SK-N-SH treated with all-trans-retinoic acid at 6 μM for 48 hours (cell line): ENCODE measurements at regions not wholly inside any gene's neighbourhood (a gene's known extent, or its start where the extent isn't known, plus 50 kb on each side); places are given as distances from the start of the nearest gene placed in this dataset.

Experiments
- ATAC-seq: fragments of 200-7000 bp; cut with Tn5 transposase; 3 replicates; pipeline ENCODE4 v1.9.1; 2020; ENCODE audit warnings: mild to moderate bottlenecking, moderate library complexity
- ARNTL ChIP-seq: fragments of 450-650 bp; formaldehyde crosslinking; IDR thresholded peaks from 2 replicates; pipeline ENCODE4 v1.5.0; 2020; ENCODE audit warnings: low read depth, mild to moderate bottlenecking, moderate library complexity, borderline replicate concordance
- CREB5 ChIP-seq: fragments of 250-450 bp; sonication (Bioruptor Pico); IDR thresholded peaks from 2 replicates; pipeline ENCODE4 v1.5.1; 2020; ENCODE audit warnings: low read depth, mild to moderate bottlenecking, moderate library complexity
- CSDC2 ChIP-seq: fragments of 250-450 bp; sonication (Bioruptor Pico); IDR thresholded peaks from 2 replicates; pipeline ENCODE4 v1.5.0; 2020; ENCODE audit warnings: mild to moderate bottlenecking, moderate library complexity
- CSRNP3 ChIP-seq: fragments of 250-450 bp; sonication (Bioruptor Pico); IDR thresholded peaks from 2 replicates; pipeline ENCODE4 v1.5.1; 2021; ENCODE audit warnings: mild to moderate bottlenecking, moderate library complexity
- GLIS3 ChIP-seq: fragments of 250-450 bp; sonication (Bioruptor Pico); IDR thresholded peaks from 2 replicates; pipeline ENCODE4 v1.5.0; 2020; ENCODE audit warnings: mild to moderate bottlenecking, moderate library complexity
- PATZ1 ChIP-seq: fragments of 250-450 bp; sonication (Bioruptor Pico); IDR thresholded peaks from 2 replicates; pipeline ENCODE4 v1.8.0; 2020; ENCODE audit warnings: mild to moderate bottlenecking, moderate library complexity, borderline replicate concordance
- POU6F1 ChIP-seq: fragments of 250-450 bp; sonication (Bioruptor Pico); IDR thresholded peaks from 2 replicates; pipeline ENCODE4 v1.8.0; 2021; ENCODE audit warnings: low read depth, mild to moderate bottlenecking, moderate library complexity, borderline replicate concordance
- RARB ChIP-seq: fragments of 250-450 bp; sonication (Bioruptor Pico); IDR thresholded peaks from 2 replicates; pipeline ENCODE4 v1.8.0; 2021; ENCODE audit warnings: mild to moderate bottlenecking, moderate library complexity
- SNAI2 ChIP-seq: fragments of 250-450 bp; sonication (Bioruptor Pico); IDR thresholded peaks from 2 replicates; pipeline ENCODE4 v1.5.0; 2020; ENCODE audit warnings: mild to moderate bottlenecking, moderate library complexity
- TOX ChIP-seq: fragments of 250-450 bp; sonication (Bioruptor Pico); IDR thresholded peaks from 2 replicates; pipeline ENCODE4 v1.8.0; 2021; ENCODE audit warnings: mild to moderate bottlenecking, moderate library complexity, borderline replicate concordance
- TSHZ2 ChIP-seq: fragments of 250-450 bp; sonication (Bioruptor Pico); IDR thresholded peaks from 2 replicates; pipeline ENCODE4 v1.5.0; 2020; ENCODE audit warnings: mild to moderate bottlenecking, moderate library complexity
- ZFP3 ChIP-seq: fragments of 250-450 bp; sonication (Bioruptor Pico); IDR thresholded peaks from 2 replicates; pipeline ENCODE4 v1.5.0; 2020; ENCODE audit warnings: mild to moderate bottlenecking, moderate library complexity
- ZFP30 ChIP-seq: fragments of 450-650 bp; formaldehyde crosslinking; IDR thresholded peaks from 2 replicates; pipeline ENCODE4 v1.5.0; 2022; ENCODE audit warnings: mild to moderate bottlenecking, moderate library complexity
- ZNF565 ChIP-seq: fragments of 450-650 bp; formaldehyde crosslinking; conservative IDR thresholded peaks from 2 replicates; pipeline ENCODE4 v1.5.0; 2020; ENCODE audit warnings: low read depth, mild to moderate bottlenecking, moderate library complexity
- ZNF70 ChIP-seq: fragments of 450-650 bp; formaldehyde crosslinking; IDR thresholded peaks from 2 replicates; pipeline ENCODE4 v1.5.0; 2020; ENCODE audit warnings: mild to moderate bottlenecking, moderate library complexity
- ZNF8 ChIP-seq: fragments of 450-650 bp; formaldehyde crosslinking; IDR thresholded peaks from 2 replicates; pipeline ENCODE4 v1.5.0; 2020; ENCODE audit warnings: mild to moderate bottlenecking, moderate library complexity

- TF ChIP-seq TOX (CRISPR knock-in tag), result no peak
- TF ChIP-seq CSRNP3 (CRISPR knock-in tag), result no peak
- no peak for TF ChIP-seq ZNF565 (CRISPR knock-in tag)
- TF ChIP-seq CREB5 (CRISPR knock-in tag), result no peak
- no peak for TF ChIP-seq ZFP30 (CRISPR knock-in tag)
- no peak for TF ChIP-seq CSDC2 (CRISPR knock-in tag)
- TF ChIP-seq ZNF8, result no peak
- no peak for TF ChIP-seq ZFP3
- no peak for ATAC-seq
Measured at GRCh38 chr12:23290627-23291330, 658.7 kb downstream of the SOX5 start.

- ATAC-seq, result no peak
- no peak for TF ChIP-seq CREB5 (CRISPR knock-in tag)
- TF ChIP-seq, all 23 proteins: peak for 0
Measured at GRCh38 chr12:23303220-23303619, 646.2 kb downstream of the SOX5 start.

- TF ChIP-seq PATZ1, result no peak
- no peak for TF ChIP-seq ZNF70
- no peak for TF ChIP-seq TSHZ2 (CRISPR knock-in tag)
- TF ChIP-seq GLIS3 (CRISPR knock-in tag), result no peak
- TF ChIP-seq RARB (CRISPR knock-in tag), result no peak
- TF ChIP-seq POU6F1 (CRISPR knock-in tag), result no peak
- TF ChIP-seq ZNF8, result no peak
- no peak for TF ChIP-seq ARNTL (CRISPR knock-in tag)
- no peak for ATAC-seq
Measured at GRCh38 chr12:23303821-23304220, 645.6 kb downstream of the SOX5 start.

- ATAC-seq, result no peak
Measured at GRCh38 chr12:23333938-23334337, 615.5 kb downstream of the SOX5 start.

More at GRCh38 chr12:23333938-23334337, 615.5 kb downstream of the SOX5 start:
- TF ChIP-seq POU6F1 (CRISPR knock-in tag), result no peak
- TF ChIP-seq ZFP3, result no peak
- no peak for TF ChIP-seq SNAI2 (CRISPR knock-in tag)
